HUDEP-2 (cell line): ENCODE measurements at regions not wholly inside any gene's neighbourhood (a gene's known extent, or its start where the extent isn't known, plus 50 kb on each side); places are given as distances from the start of the nearest gene placed in this dataset.
"Not testable (repeated sequence)": the region's sequence is repeated elsewhere in the genome, so short reads cannot be mapped to it uniquely, and the experiment has no call there.

Experiments used
- DNase-seq, 76 experiments: peaks; one replicate each; lab custom pipeline; 2025; ENCODE audit not compliant: unreplicated experiment in 76 of 76; lab: John Stamatoyannopoulos, UW

GRCh38 chr9:95391271-95391670, 73.8 kb upstream of the FANCC start:
- DNase-seq, result not testable (repeated sequence)

GRCh38 chr9:95389373-95389772, 71.9 kb upstream of the FANCC start:
- no peak for DNase-seq

- no peak for DNase-seq
Measured at GRCh38 chr9:95386843-95387242, 69.3 kb upstream of the FANCC start.

GRCh38 chr9:95385521-95385920, 68.0 kb upstream of the FANCC start:
- no peak for DNase-seq

- no peak for DNase-seq
Measured at GRCh38 chr9:95383845-95384244, 66.3 kb upstream of the FANCC start.

GRCh38 chr9:95383185-95383676, 65.7 kb upstream of the FANCC start:
- DNase-seq, result no peak

- DNase-seq, result no peak
Measured at GRCh38 chr9:95382433-95382832, 64.9 kb upstream of the FANCC start.

- DNase-seq, result no peak
Measured at GRCh38 chr9:95381221-95381620, 63.7 kb upstream of the FANCC start.

GRCh38 chr9:95379630-95380029, 62.1 kb upstream of the FANCC start:
- DNase-seq, result peak in 11 of 76 experiments; percentile 1 to 18 (median 7)

GRCh38 chr9:95373782-95374487, 56.4 kb upstream of the FANCC start:
- DNase-seq, result no peak

- no peak for DNase-seq
Measured at GRCh38 chr9:95373069-95373681, 55.7 kb upstream of the FANCC start.

GRCh38 chr9:95370064-95370463, 52.6 kb upstream of the FANCC start:
- DNase-seq, result no peak

- no peak for DNase-seq
Measured at GRCh38 chr9:95368377-95369160, 51.1 kb upstream of the FANCC start.
